GM19455 (cell line): ENCODE measurements at regions not wholly inside any gene's neighbourhood (a gene's known extent, or its start where the extent isn't known, plus 50 kb on each side); places are given as distances from the start of the nearest gene placed in this dataset.

Experiments
- ATAC-seq: cut with Tn5 transposase; IDR thresholded peaks from one replicate; pipeline ENCODE4 v1.9.1; 2021; ENCODE audit not compliant: unreplicated experiment

- no peak for ATAC-seq
Observed at GRCh38 chr20:57112448-57112847, 154.0 kb downstream of the BMP7 start.

- no peak for ATAC-seq
Observed at GRCh38 chr20:57114290-57115005, 152.0 kb downstream of the BMP7 start.

GRCh38 chr20:57117296-57117695 lies 149.1 kb downstream of the BMP7 start:
- no peak for ATAC-seq

- ATAC-seq = no peak
Observed at GRCh38 chr20:57118107-57118769, 148.2 kb downstream of the BMP7 start.
